PFSK-1 (cell line): ENCODE measurements at regions not wholly inside any gene's neighbourhood (a gene's known extent, or its start where the extent isn't known, plus 50 kb on each side); places are given as distances from the start of the nearest gene placed in this dataset.

Experiments
- POLR2AphosphoS5 ChIP-seq: IDR thresholded peaks from 2 replicates; pipeline ENCODE4 v1.6.1; 2012; ENCODE audit warnings: low read depth, mild to moderate bottlenecking, control low read depth, low read length, moderate library complexity
- TAF1 ChIP-seq: IDR thresholded peaks from 2 replicates; pipeline ENCODE4 v1.6.1; 2012; ENCODE audit warnings: low read length, control low read depth, borderline replicate concordance; ENCODE audit not compliant: insufficient read depth
- TF ChIP-seq, protein P1 (sequence below), 2 experiments: IDR thresholded peaks; 2 replicates each; pipeline versions ENCODE4 v1.6.1 to v1.8.0; 2011 to 2012; ENCODE audit warnings: low read depth in 2 of 2, low read length in 2 of 2, control low read depth in 1 of 2, inconsistent platforms in 1 of 2, mild to moderate bottlenecking in 1 of 2, moderate library complexity in 1 of 2; ENCODE audit not compliant: insufficient read depth in 1 of 2

GRCh38 chr11:92591521-92591920 is 366.9 kb downstream of the FAT3 start:
- TF ChIP-seq TAF1 = no peak
- TF ChIP-seq POLR2AphosphoS5 = no peak
- TF ChIP-seq, protein P1, sequence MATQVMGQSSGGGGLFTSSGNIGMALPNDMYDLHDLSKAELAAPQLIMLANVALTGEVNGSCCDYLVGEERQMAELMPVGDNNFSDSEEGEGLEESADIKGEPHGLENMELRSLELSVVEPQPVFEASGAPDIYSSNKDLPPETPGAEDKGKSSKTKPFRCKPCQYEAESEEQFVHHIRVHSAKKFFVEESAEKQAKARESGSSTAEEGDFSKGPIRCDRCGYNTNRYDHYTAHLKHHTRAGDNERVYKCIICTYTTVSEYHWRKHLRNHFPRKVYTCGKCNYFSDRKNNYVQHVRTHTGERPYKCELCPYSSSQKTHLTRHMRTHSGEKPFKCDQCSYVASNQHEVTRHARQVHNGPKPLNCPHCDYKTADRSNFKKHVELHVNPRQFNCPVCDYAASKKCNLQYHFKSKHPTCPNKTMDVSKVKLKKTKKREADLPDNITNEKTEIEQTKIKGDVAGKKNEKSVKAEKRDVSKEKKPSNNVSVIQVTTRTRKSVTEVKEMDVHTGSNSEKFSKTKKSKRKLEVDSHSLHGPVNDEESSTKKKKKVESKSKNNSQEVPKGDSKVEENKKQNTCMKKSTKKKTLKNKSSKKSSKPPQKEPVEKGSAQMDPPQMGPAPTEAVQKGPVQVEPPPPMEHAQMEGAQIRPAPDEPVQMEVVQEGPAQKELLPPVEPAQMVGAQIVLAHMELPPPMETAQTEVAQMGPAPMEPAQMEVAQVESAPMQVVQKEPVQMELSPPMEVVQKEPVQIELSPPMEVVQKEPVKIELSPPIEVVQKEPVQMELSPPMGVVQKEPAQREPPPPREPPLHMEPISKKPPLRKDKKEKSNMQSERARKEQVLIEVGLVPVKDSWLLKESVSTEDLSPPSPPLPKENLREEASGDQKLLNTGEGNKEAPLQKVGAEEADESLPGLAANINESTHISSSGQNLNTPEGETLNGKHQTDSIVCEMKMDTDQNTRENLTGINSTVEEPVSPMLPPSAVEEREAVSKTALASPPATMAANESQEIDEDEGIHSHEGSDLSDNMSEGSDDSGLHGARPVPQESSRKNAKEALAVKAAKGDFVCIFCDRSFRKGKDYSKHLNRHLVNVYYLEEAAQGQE (IDR thresholded peaks at IDR 0.05; ENCODE audit: insufficient read depth in 1 of 2, low read depth in 2 of 2, low read length in 2 of 2) = no peak
